ENCODE measurements at regions not wholly inside any gene's neighbourhood (a gene's known extent, or its start where the extent isn't known, plus 50 kb on each side); places are given as distances from the start of the nearest gene placed in this dataset.

DNA sequence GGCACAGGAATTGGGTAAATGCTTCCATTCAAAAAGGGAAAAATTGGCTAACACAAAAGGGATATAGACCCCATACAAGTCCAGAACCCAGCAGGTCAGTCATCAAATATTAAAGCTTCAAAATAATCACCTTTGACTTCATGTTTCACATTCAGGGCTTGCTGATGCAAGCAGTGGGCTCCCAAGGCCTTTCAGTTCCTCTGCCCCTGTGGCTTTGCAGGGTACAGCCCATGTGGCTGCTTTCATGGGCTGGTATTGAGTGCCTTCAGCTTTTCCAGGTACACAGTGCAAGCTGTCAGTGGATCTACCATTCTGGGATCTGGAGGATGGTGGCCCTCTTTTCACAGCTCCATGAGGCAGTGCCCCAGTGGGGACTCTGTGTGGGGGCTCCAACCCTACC lies 253.0 kb downstream of the TECRL start (continued):
- TF ChIP-seq JUND (IDR thresholded peaks at IDR 0.05; ENCODE audit: low read depth, low read length), result no peak
- TF ChIP-seq NFYA (IDR thresholded peaks at IDR 0.05; ENCODE audit: borderline replicate concordance, low read depth, low read length), result no peak
- TF ChIP-seq TARDBP (IDR thresholded peaks at IDR 0.05; ENCODE audit: borderline replicate concordance), result no peak
- no peak for TF ChIP-seq SPI1 (IDR thresholded peaks at IDR 0.05; ENCODE audit: borderline replicate concordance, insufficient read depth, low read depth, low read length)
- no peak for TF ChIP-seq MAX (IDR thresholded peaks at IDR 0.05; ENCODE audit: low read depth, low read length)
- TF ChIP-seq LARP7 (IDR thresholded peaks at IDR 0.05), result no peak
- TF ChIP-seq NRF1 (conservative IDR thresholded peaks at IDR 0.05; ENCODE audit: low read depth, low read length), result no peak
- TF ChIP-seq SMC3 (IDR thresholded peaks at IDR 0.05; ENCODE audit: borderline replicate concordance, low read length), result no peak

- Histone ChIP-seq H3K9ac (ENCODE audit: control insufficient read depth, insufficient read depth, low read length) (no peak overlapping the region), H3K79me2 (ENCODE audit: control insufficient read depth, insufficient read depth, low read length) (no peaks in the 10 kb centered on the region), H4K20me1 (ENCODE audit: control insufficient read depth, insufficient read depth) (no peaks in the 10 kb centered on the region), H2AFZ (ENCODE audit: control insufficient read depth, low read depth, low read length) (no peak overlapping the region), H3K27ac (ENCODE audit: control insufficient read depth, insufficient read depth) (no peak overlapping the region), H3K4me3 (no peak overlapping the region), H3K4me1 (ENCODE audit: control insufficient read depth, insufficient read depth, low read length) (no peaks in the 10 kb centered on the region), H3K36me3 (ENCODE audit: control insufficient read depth in 2 of 2, insufficient read depth in 2 of 2, low read length in 1 of 2) (no peaks in the 10 kb centered on the region), H3K4me2 (ENCODE audit: control insufficient read depth, insufficient read depth) (no peak overlapping the region), H3K27me3 (replicated peaks in 1 of 2; ENCODE audit: control insufficient read depth in 2 of 2, insufficient read depth in 2 of 2, low read length in 1 of 2) (no peaks in the 10 kb centered on the region), H3K9me3 (replicated peaks; ENCODE audit: control insufficient read depth, insufficient read depth, low read length) (no peaks in the 10 kb centered on the region; the same call in 2 of the 3 replicates)
- in situ Hi-C loops (cut with MboI), result no loop called here
- ChIA-PET CTCF (interaction anchor here (0.7 to 0.9 kb wide), 2 partner anchors 8 to 12 kb away, joined by 3 read pairs; no protein-coding TSS in a partner anchor), RAD21 (ENCODE audit: unreplicated experiment) (no interaction called here), SMC1A (ENCODE audit: uncharacterized antibody, unreplicated experiment) (no interaction called here), POLR2A (no interaction called here)
- 15% methylated on average over 3 of the region's 3 CpGs for WGBS (ENCODE audit: insufficient coverage, insufficient replicate concordance, low lambda C conversion rate, missing lambda C conversion rate)
- no TSS peak for BruUV-seq (replicated peaks)
- FAIRE-seq (no peak), ATAC-seq (no peak), DNase-seq (ENCODE audit: low read depth, low spot score) (no peak)
- intact Hi-C loops (cut with micrococcal nuclease; ENCODE audit: unreplicated experiment), result no loop called here
- TF ChIP-seq, protein P1, sequence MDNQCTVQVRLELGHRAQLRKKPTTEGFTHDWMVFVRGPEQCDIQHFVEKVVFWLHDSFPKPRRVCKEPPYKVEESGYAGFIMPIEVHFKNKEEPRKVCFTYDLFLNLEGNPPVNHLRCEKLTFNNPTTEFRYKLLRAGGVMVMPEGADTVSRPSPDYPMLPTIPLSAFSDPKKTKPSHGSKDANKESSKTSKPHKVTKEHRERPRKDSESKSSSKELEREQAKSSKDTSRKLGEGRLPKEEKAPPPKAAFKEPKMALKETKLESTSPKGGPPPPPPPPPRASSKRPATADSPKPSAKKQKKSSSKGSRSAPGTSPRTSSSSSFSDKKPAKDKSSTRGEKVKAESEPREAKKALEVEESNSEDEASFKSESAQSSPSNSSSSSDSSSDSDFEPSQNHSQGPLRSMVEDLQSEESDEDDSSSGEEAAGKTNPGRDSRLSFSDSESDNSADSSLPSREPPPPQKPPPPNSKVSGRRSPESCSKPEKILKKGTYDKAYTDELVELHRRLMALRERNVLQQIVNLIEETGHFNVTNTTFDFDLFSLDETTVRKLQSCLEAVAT (IDR thresholded peaks at IDR 0.05), result no peak
- TF ChIP-seq STAT3 (IDR thresholded peaks at IDR 0.05; ENCODE audit: low read depth, low read length), result no peak
- no peak for TF ChIP-seq ATF3 (IDR thresholded peaks at IDR 0.05; ENCODE audit: borderline replicate concordance, extremely low read depth, low read depth, low read length)
- TF ChIP-seq REST (IDR thresholded peaks at IDR 0.05; ENCODE audit: low read depth, low read length), result no peak
- TF ChIP-seq ZBTB33 (IDR thresholded peaks at IDR 0.05), result no peak
- TF ChIP-seq, protein P2, sequence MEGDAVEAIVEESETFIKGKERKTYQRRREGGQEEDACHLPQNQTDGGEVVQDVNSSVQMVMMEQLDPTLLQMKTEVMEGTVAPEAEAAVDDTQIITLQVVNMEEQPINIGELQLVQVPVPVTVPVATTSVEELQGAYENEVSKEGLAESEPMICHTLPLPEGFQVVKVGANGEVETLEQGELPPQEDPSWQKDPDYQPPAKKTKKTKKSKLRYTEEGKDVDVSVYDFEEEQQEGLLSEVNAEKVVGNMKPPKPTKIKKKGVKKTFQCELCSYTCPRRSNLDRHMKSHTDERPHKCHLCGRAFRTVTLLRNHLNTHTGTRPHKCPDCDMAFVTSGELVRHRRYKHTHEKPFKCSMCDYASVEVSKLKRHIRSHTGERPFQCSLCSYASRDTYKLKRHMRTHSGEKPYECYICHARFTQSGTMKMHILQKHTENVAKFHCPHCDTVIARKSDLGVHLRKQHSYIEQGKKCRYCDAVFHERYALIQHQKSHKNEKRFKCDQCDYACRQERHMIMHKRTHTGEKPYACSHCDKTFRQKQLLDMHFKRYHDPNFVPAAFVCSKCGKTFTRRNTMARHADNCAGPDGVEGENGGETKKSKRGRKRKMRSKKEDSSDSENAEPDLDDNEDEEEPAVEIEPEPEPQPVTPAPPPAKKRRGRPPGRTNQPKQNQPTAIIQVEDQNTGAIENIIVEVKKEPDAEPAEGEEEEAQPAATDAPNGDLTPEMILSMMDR (IDR thresholded peaks at IDR 0.05 in 2 of 3, conservative IDR thresholded peaks at IDR 0.05 in 1 of 3; ENCODE audit: control insufficient read depth in 2 of 3, extremely low read depth in 1 of 3, insufficient read depth in 1 of 3, low read depth in 3 of 3, low read length in 3 of 3), result no peak
Observed at GRCh38 chr4:64146030-64146429, 263.2 kb downstream of the TECRL start.

Data from GM12878 (cell line).